ENCODE measurements at regions not wholly inside any gene's neighbourhood (a gene's known extent, or its start where the extent isn't known, plus 50 kb on each side); places are given as distances from the start of the nearest gene placed in this dataset.

DNA sequence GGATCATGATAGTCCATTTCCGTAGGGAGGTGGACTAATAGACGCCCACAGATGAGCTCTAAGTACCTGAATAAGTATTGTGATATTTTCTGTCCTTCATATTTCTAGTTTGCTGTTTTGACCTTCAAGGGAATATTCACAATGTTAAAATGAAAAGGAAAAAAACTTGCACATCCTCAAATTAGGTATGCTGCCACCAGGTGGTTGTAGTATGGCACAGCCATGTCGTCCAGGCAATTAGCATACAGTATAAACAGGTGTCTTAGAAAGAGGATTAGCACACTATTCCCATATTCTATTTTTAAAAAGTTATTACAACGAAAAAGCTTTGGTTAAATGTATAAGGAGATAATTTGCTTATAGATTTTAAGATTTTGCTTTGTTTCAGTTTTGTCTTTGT is 802.0 kb downstream of the RPA4 start:
- TF ChIP-seq, protein P1, sequence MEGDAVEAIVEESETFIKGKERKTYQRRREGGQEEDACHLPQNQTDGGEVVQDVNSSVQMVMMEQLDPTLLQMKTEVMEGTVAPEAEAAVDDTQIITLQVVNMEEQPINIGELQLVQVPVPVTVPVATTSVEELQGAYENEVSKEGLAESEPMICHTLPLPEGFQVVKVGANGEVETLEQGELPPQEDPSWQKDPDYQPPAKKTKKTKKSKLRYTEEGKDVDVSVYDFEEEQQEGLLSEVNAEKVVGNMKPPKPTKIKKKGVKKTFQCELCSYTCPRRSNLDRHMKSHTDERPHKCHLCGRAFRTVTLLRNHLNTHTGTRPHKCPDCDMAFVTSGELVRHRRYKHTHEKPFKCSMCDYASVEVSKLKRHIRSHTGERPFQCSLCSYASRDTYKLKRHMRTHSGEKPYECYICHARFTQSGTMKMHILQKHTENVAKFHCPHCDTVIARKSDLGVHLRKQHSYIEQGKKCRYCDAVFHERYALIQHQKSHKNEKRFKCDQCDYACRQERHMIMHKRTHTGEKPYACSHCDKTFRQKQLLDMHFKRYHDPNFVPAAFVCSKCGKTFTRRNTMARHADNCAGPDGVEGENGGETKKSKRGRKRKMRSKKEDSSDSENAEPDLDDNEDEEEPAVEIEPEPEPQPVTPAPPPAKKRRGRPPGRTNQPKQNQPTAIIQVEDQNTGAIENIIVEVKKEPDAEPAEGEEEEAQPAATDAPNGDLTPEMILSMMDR (conservative IDR thresholded peaks at IDR 0.05; ENCODE audit: low read depth, low read length) = peak; percentile 77
- TF ChIP-seq EZH2 (IDR thresholded peaks at IDR 0.05; ENCODE audit: borderline replicate concordance, low read depth, low read length, poor library complexity, severe bottlenecking) = no peak
